Hepatocyte (in vitro differentiated cells): ENCODE measurements at regions not wholly inside any gene's neighbourhood (a gene's known extent, or its start where the extent isn't known, plus 50 kb on each side); places are given as distances from the start of the nearest gene placed in this dataset.

Experiments used
- EZH2 ChIP-seq: fragments of 200-600 bp; sonication (generic); IDR thresholded peaks from 2 replicates; pipeline ENCODE4 v1.6.1; 2016; ENCODE audit warnings: antibody characterized with exemption, mild to moderate bottlenecking, borderline replicate concordance
- EZH2phosphoT487 ChIP-seq: fragments of 200-600 bp; sonication (generic); IDR thresholded peaks from one replicate; pipeline ENCODE4 v1.6.1; 2018; ENCODE audit warnings: antibody characterized with exemption, mild to moderate bottlenecking, low read depth, moderate library complexity; ENCODE audit not compliant: unreplicated experiment, severe bottlenecking
- TF ChIP-seq, protein P1 (sequence below): fragments of 200-600 bp; sonication (generic); IDR thresholded peaks from 2 replicates; pipeline ENCODE4 v1.5.1; 2016; ENCODE audit warnings: antibody characterized with exemption, mild to moderate bottlenecking; ENCODE audit not compliant: poor library complexity

DNA sequence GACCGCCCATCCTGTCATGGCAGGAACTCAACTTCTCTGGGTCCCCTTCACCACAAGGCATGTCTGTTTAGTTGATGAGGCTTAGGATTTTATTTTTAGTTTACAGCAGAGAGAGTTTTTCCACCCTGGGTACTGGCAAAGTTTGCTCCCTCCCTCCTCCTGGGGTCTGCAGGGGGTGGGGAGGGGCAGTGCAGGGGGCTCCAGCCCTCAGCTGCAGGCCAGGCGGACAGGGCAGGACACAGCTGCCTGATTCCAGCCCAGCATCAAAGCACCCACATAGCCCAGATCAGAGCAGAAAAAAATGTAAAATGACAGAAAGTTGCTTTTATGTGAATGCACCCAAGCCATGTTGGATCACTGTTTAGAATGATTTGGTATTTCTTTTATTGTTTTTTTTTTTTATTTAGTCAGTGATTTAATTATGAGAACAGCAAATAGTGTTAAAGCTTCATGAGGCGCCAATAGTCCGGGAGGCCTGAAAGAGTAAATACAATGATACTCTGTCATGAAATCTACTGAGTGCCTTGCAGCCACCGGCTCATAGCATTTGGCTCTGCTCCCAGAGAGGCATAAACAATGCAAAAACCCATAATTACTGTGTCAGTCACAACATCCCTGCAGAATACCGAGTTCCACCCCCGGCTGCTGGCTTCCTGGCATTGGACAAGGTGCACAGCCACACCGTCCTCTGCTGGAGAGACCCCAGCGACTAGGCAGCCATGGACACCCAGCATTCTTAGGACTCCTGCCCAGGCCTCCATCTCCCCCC lies 923.5 kb downstream of the UQCRFS1 start:
- TF ChIP-seq, protein P1, sequence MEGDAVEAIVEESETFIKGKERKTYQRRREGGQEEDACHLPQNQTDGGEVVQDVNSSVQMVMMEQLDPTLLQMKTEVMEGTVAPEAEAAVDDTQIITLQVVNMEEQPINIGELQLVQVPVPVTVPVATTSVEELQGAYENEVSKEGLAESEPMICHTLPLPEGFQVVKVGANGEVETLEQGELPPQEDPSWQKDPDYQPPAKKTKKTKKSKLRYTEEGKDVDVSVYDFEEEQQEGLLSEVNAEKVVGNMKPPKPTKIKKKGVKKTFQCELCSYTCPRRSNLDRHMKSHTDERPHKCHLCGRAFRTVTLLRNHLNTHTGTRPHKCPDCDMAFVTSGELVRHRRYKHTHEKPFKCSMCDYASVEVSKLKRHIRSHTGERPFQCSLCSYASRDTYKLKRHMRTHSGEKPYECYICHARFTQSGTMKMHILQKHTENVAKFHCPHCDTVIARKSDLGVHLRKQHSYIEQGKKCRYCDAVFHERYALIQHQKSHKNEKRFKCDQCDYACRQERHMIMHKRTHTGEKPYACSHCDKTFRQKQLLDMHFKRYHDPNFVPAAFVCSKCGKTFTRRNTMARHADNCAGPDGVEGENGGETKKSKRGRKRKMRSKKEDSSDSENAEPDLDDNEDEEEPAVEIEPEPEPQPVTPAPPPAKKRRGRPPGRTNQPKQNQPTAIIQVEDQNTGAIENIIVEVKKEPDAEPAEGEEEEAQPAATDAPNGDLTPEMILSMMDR = no peak
- TF ChIP-seq EZH2 (no peak), EZH2phosphoT487 (no peak)
